HL-60/S4 (cell line): ENCODE measurements at regions not wholly inside any gene's neighbourhood (a gene's known extent, or its start where the extent isn't known, plus 50 kb on each side); places are given as distances from the start of the nearest gene placed in this dataset.

Experiments
- in situ Hi-C: fragments of 300-500 bp; cut with MboI; formaldehyde crosslinking; loops from 2 replicates; pipeline ENCODE4 v1.14.3; 2022; ENCODE audit warnings: low sequenced_read_pairs

DNA sequence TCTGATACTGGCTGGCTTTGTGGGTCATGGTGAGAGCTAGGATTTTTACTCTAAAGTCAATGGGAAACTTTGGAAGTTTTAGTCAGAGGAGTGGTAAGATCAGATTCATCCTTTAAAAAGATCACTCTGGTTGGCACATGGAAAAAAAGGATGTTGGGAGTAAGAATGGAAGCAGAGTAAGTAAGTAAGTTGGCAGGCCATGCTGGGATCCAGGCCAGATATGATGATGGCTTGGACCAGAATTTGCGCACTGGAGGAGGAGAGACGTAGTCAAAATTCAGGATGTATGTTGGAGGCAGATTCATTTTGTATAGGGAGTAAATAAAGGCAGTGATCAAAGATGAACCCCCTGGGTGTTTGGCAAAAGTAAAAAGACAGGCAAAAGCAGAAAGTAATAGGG, 283.3 kb upstream of the THSD7B start:
- in situ Hi-C loops, result no loop called here

DNA sequence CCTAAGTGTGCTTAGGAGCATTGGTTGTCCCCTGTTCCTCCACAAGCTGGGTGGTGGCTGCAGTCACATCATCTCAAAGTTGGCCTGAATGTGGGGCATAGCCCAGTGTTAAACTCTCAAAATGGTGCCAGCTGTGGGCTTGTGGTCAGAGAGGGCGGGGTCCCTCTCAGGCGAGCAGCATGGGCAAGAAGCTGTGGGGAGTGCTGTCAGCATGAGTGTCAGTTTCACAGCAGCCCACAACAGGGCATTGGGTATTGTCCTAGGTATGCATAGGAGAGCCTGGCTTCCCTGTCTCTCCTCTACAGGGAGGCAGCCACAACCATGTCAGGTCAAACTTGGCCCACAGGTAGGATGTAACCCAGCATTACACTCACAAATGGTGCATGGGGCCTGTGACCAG, 285.6 kb upstream of the THSD7B start:
- in situ Hi-C loops, result no loop called here

DNA sequence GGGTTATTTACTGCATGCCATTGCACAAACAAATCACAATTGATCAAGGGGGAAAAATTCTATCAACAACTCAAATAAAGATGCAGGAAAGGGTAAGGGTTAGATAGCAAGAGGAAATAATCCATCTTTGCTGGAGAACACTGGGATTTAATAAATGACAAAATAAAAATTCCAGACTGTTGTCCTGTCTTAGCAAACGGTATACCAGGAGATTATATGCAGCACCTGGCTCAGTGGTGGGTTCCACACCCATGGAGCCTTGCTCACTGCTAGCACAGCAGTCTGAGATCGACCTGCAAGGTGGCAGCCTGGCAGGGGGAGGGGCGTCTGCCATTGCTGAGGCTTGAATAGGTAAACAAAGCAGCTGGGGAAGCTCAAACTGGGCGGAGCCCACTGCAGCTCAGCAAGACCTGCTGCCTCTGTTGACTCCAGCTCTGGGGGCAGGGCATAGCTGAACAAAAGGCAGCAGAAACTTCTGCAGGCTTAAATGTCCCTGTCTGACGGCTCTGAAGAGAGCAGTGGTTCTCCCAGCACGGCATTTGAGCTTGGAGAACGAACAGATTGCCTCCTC, 296.5 kb upstream of the THSD7B start:
- in situ Hi-C loops, result no loop called here

DNA sequence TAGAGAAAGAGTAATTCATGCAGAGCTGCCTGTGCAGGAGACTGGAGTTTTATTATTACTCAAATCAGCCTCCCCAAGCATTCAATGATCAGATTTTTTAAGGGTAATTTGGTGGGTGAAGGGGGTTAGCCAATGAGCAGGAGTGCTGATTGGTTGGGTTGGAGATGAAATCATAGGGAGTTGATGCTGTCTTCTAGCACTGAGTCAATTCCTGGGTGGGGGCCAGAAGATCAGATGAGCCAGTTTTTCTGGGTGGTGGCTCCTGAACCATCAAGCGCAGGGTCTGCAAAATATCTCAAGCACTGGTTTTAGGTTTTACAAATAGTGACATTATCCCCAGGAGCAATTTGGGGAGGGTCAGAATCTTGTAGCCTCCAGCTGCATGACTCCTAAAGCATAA, 312.8 kb upstream of the THSD7B start:
- in situ Hi-C loops, result no loop called here

DNA sequence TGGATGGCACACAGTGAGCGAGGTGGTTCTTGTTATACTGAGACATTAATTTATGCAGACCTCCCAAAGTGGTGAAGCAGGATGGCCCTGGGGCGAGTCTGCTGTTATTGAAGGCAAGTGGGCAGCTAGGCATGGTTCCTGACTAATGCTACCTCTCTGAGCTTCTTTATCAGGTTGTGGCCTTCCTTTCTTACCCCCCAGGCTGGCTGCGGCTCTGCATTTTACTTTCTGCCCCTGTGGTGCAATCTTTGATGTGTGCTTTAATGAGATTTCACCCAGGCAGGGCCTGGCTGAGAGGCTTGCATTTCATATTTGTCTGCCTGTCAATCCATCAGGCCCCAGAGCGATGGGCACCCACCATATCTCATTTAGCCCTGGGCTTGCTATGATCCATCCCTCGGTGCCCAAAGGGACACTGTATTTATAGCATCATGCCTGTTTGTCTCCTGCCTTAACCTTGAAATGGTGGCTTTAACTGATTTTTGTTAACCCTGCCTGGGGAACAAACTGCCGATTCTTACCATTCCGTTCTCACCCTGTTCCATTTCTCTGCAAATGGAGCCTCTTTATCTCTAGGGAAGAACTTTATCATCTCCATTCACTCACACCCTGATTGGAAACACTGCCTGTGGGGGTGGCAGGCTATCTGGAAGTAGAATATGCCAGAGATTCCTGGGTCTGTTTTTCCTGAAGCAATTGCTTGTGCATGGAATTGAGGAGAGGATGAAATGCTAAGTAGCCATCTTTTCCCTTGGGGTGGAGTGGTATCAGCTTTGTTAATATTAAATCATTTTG, 316.2 kb upstream of the THSD7B start:
- in situ Hi-C loops, result no loop called here

DNA sequence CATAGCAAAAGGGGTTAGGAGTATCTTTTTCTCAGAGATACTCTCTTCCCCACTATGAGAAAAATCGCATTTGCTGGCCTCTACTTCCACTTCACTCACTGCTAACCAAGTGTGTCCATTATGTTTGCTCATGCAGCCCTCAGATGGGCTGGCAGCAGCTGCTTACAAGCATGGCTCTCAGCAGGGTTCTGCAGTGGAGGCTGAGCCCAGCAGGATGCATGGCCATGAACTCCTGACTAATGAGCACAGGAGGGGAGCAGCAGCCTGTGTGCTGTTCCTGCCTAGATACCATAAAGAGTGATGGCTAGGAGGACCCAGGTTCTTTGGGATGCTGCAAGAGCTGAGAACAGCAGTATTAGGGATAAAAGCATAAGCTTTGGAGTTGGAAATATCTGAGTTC, 316.9 kb upstream of the THSD7B start:
- in situ Hi-C loops, result no loop called here

DNA sequence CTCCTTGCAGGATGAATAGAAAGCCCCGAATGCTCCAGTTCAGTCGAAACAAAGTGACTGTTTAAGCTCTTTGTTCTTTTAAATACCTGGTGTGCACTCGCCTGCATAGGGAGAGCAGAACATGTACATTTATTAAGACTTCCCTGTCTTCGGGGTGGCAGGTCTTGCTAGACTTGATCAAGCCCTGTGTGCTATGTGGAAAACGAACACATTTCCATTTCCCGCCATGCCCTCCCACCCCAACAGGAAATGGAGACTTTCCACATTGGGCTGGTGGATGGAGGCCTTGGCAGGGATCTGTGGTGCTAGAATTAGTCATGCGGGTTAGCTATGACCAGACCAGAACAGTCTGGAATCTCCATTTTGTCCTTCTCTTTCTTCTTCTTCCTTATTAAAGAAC, 321.0 kb upstream of the THSD7B start:
- in situ Hi-C loops, result no loop called here

DNA sequence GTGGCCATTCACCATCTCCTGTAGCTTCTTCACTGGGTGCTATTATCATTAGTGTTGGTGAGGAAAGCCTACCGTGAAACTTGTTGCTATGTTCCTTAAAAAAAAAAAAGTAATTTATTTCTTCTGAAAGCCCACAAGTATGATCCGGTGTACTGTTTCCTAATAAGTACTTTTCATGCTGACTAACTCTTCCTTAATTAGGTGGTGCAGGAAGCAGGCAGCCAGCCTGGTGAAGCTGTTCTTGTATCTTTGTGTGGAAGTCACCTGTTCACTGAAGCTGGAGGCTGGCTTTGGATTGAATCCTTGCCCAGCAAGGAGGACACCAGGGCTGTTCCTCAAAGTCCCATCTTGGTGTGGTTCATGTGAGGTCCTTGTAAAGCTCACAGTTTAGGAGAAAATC, 321.7 kb upstream of the THSD7B start:
- in situ Hi-C loops, result no loop called here

DNA sequence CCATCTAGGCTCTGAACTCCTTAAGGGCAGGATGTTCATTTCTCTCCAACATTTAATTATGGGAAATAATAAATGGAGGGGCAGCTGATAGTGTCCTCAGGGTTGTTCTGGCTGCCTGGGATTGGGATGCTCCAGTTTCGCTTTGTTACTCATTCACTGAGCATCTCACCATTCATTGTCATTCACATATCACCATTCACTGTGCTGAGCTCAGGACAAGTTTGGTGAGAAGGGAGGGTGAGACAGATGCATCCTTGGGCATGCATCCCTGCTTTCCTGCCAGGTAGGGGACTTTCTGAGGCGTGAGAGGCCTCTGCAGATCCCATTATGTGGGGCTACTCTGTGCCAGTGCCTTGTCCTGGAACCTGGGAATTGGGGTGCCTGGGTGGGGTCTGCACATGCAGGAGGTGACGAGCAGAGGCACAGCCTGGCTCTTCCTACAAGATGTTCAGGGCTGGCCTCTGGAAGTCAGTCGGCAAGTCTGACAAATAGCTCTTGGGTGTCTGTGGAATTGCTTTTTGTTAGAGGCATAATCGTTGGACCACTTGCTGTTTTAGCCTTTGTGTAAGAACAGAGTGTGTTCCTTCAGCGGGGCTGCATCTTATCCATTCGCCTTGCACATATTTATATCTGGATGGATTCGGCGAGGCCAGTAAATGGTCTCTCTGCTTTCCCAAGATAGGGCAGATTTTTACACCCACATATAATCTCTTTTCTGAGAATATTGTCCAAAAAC, 323.2 kb upstream of the THSD7B start:
- in situ Hi-C loops, result no loop called here

DNA sequence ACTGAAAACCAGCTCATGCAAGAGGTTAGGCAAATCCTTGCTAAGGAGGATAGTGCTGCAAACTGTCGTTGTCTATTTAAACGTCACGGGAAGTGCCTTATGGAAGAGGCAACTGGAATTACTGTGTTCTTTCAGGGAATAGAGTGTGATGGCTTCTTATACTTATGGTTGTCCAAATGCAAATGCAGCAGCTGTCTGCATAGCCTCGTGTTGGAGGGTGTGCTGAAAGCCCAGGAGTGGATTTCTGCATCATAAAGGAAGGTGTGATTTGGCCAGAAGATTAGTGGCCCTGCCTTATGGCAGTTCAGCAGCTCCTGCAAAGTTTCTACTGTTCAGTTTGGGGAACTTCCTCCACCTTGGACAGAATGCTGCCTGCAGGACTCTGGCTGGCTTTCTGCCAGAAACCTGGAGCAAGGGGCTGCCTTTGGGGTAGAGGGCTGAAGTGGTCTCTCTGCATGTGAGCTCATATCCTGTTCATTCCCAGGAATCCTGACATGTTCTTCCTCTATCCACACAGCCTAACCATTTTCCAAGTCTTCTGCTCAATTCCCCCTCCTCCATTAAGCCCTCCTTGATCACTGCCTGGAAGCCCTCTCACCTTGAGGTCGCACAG, 321.2 kb upstream of the CXCR4 start:
- in situ Hi-C loops, result no loop called here

DNA sequence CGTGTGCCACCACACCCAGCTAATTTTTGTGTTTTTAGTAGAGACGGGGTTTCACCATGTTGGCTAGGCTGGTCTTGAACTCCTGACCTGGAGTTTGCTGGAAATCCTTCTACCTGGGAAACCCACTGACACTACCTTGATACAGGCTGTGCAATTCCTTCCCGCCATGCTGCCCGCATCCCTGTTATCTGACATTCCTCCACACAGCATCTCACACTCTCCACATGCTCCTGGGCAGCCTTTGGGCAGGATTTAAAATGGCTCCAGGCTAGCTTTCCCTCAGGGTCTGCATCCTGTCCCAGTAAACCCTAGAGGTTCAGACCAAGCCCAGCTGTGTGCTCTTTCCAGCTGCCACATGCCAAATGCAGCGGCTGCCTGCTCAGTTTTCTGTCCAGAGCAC, 319.5 kb upstream of the CXCR4 start:
- in situ Hi-C loops, result no loop called here

DNA sequence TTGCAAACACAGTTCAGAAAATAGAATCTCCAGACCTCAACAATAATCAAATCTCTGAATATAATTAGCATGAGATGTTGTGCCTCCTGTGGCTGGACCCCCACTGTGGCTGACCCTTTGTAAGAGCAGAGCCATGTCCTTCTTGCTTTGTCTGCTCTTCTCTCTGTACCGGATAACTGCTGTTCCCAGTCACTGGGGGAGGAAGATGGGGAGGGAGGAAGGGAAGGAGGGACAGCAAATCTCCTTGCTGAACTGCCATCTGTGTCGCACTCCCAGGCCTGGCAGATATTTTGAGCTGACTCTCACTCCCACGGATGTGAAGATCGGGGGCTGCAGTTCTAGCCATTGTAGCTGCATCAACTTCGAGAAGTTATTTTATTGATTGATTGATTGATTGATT, 319.0 kb upstream of the CXCR4 start:
- in situ Hi-C loops, result no loop called here

DNA sequence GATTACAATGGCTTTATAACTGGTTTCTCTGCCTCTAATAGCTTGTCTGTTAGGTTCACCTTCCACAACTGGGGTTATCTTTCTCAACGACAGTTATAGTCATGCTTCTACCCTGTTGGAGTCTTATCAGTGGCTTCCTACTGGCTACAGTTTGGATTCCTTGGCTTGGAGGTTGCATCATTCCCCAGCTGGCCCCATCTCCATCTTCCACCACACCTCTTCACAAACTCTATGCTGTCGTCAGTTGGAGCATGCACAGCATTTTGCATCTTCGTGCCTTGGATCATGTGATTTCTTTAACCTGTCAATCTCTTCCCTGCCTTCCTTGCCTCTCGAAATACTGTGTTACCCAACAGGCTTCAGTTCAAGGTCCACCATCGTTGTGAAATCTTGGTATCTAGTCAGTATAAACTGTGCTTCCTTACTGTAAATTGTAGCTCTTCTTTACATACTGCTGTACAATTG, 316.3 kb upstream of the CXCR4 start:
- in situ Hi-C loops, result no loop called here

DNA sequence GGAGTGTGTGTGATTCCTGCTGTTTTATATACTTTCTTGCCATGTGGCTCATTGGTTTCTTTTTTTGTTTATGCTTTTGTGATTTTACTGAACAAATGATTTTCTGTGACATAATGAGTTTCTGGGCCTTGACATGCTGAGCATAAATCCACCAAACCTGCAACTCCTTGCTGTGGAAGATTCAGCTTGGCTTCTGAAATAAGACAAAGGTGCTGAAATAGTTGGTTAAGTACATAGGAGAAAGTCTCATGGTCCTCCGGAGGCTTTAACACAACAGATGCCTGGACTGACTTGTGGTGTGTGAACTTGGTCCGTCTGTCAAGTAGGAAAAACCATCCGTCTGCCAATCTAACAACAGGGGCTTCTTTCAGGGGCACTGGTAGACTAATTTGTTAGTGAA, 315.3 kb upstream of the CXCR4 start:
- in situ Hi-C loops, result no loop called here

DNA sequence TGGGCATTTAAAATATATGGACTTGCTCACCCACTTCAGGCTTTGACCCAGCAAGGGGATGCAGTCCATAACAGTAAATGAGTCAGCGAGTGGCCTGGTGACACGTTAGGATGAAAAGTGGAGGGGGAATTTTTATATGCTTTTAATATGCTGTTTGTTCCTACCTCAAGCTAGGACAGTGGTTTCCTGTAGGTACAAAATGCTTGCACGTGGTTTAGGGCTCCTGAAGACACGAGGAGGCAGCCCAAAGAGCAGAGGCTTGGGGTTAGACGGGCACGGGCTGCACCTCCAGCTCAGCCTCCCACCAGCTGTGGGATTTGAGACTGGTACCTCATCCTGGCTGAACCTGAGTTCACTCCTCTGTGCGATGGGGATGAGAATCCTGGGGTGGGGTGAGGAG, 306.2 kb upstream of the CXCR4 start:
- in situ Hi-C loops, result no loop called here

DNA sequence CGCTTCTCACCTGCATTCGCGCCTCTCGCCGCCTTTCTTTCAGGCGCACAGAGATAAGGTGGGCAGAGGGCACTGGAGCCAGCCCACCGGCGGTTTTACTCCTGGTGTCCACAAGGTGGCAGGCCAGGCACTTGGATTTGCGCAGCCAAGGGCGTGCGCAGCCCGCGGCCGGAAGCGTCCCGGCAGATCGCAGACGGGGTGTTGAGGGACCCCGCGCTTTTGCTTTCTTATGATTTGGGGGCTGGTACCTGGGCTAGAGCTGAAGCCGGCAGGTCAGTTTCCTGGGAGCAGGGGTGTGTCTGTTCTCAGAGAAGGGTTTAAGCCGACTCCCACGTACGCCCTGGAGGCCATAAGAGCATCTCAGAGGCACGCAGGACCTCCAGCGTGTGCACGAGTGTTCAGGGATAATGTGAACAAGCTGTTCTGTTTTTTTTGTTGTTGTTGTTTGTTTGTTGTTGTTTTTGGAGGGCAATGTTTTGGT, 305.6 kb upstream of the CXCR4 start:
- in situ Hi-C loops, result no loop called here

DNA sequence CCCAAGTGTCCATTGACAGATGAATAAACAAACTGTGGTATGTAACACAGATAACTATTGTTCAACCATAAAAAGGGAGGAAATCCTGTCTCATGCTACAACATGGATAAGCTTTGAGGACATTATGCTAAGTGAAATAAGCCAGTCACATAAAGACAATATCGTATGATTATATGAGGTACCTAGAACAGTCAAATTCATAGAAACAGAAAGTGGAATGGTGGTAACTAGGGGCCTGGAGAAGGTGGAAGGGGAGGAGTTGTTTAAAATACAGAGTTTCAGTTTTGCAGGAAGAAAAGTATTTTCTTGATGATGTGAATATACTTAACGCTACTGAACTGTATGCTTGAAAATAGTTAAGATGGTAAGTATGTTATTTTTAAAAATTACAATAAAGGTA, 304.6 kb upstream of the CXCR4 start:
- in situ Hi-C loops, result no loop called here

DNA sequence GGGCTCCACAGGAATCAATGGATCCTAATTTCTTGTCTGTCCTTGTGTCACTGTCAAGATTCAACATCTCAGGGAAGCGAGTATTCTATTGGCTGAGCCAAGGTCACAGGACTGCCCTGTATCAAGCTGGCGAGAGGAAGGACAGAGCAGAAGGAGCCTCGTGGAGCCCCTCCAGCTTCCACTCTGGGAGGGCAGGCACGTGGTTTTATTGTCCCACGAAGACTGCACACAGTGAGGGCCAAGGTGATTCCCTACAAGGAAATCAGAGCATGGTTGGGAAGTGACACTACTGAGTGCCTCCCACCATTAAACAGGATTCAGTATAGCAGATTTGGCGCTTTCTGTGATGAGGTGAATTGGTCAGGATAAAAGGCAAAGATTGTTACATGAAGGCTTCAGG, 302.4 kb upstream of the CXCR4 start:
- in situ Hi-C loops, result no loop called here

DNA sequence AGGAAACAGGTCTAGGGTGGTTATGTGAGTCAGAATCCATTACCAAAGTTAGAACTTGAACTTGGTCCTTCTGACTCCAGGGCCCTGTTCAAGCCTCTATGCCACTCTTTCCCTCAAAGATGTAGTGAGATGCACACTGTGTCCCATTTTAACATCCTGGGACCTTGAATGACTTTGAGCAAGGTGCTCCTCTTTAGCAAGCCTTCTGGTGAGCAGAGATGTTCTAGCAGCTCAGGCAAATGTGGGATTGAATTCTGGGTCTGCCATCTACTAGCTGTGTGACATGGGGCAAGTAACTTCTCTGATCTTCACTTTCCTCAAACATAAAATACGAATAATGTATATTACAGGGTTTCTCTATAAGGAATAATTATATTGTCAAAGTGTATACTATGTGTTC, 294.0 kb upstream of the CXCR4 start:
- in situ Hi-C loops, result no loop called here

DNA sequence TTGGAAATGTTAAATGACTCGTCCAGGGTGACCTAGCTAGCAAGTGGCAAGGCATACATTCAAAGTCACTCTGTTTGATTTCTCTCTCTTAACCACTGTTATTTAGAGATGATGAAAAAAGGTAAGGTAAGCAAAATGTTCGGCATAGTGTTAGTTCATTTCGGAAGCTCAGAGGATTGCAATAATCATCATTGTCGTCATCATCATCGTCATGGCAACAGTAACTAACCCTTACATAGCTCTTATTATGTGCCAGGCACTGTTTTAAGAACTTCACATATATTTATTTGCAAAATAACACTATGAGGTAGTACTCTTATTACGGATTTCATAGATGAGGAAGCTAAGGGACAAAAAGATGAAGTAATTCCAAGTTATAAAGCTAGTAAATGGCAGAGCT, 292.7 kb upstream of the CXCR4 start:
- in situ Hi-C loops, result no loop called here

DNA sequence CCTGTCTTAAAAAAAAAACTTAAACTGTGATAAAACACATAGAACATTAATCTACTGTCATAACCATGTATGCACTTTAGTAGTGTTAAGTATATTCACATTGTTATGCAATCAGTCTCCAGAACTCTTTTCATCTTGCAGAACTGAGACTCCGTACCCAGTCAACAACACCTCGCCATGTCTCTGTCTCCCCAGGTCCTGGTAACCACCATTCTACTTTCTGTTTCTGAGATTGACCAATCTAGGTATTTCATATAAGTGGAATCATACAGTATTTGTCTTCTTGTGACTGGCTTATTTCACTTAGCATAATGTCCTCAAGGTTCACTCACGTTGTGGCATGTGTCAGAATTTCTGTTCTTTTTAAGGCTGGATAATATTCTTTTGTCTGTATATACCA, 290.8 kb upstream of the CXCR4 start:
- in situ Hi-C loops, result no loop called here

DNA sequence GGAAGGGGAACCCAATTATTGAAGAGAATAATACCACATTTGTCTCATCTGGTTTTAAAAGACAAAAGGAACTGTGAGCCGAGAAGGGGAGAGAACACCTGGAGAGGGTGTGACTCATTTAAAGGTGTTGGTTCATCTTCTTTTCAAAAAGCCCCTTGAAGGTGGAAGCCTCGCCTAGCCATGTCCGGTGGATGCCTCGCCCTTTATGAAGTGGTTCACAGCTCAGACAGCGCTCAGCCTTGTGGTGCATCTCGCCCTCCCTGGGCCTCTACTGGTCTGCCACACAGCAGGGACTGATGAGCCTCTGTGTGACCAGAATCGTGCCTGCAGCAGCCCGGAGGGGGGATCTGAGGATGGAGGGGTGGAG, 290.0 kb upstream of the CXCR4 start:
- in situ Hi-C loops, result no loop called here
